Forelimb muscle (tissue), 1 donor: ENCODE measurements at regions not wholly inside any gene's neighbourhood (a gene's known extent, or its start where the extent isn't known, plus 50 kb on each side); places are given as distances from the start of the nearest gene placed in this dataset.
A peak's percentile ranks its signal among the peaks of the same experiment; 100 is the strongest.

Source experiments
- DNase-seq: peaks from one replicate; pipeline ENCODE4 v3.0.0-alpha.2; 2013; ENCODE audit warnings: low read depth

DNA sequence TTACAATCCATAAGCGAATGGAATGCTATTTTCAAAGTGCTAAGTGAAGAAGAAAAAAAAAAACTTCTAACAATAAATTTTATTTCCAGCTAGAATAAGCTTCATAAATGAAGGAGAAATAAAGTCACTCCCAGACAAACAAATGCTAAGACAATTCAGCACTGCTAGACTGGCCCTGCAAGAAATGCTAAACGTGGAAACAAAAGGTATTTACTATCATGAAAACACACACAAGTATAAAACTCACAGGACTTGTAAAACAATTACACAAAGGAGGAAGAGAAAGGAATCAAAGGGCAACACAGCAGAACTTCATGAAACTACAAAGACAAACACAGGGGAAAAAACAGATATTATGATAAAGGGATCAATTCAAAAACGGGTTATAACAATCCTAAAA lies 85.8 kb upstream of the NELL2 start:
- no peak for DNase-seq

DNA sequence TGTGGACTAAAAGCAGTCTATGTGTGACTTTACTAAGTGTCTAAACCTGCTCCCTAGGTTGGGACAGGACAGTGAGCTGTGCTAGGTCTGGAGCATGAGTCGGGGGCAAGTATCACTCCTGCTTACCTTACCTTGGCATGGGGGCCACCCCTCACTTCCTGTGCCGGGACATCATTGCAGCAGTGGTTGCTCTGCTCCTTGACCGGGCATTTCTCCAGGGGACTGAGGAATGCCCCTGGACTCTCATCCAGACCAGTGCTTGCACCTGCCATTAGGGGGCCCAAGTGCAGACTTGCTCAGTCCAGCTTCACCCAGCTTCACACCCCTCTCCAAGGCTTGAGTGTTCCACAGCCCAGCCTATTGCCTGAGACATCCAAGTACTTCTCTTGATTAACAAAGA lies 84.7 kb upstream of the NELL2 start:
- DNase-seq: no peak

DNA sequence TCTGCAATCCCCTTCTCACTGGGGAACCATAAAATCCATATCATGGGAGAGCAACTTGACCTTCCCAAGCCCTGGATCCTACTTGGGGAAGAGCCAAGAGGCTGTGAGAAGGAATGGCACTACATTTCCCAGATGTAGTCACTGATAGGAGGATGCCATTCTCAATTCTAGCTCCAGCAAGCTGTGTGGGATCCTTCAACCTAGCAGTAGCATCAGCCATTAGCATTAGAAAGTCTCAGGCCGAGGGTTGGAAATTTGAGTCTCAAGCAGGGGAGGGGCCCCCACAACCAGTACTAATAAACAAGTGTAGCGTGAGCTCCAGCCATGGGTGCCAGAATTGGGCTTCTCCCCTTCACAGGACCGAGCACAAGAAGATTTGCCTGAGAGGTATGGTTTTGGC lies 84.3 kb upstream of the NELL2 start:
- DNase-seq: no peak

DNA sequence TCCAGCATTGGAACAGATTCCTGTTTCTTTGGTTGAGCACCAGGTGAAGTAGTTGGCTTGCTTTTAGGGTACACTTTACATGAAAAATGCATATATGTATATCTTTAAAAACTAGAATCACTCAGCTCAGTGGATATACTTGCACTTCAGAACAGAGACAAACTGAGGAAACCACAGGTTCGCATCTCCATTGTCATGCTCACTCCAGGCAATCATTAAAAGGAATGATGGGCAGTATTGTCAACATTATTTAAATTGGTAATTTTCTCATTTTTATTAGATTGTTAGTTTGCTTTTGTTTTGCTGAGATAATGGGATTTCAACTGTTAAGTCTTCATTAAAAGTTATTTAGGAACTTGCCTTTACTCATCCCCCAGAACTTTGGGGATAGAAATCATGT lies 71.0 kb upstream of the NELL2 start:
- DNase-seq: no peak

DNA sequence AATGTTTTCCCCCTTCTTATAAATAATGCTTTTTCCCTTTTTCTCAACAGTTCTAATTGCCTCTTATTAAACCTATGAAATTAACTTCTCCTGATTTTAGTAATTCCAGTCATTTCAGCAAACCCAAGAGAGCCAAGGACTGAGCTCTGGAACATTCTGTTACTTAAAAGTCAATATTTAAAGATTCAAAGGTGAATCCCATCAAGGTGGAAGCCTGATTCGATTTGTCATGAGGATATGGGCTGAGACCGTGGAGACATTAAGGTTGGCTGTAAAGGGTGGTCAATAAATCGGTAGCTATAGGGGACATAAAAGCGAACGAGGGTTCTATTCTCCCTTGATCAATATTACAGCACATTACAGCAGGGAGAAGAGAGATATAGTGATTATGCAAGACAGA lies 66.6 kb upstream of the NELL2 start:
- DNase-seq: no peak

DNA sequence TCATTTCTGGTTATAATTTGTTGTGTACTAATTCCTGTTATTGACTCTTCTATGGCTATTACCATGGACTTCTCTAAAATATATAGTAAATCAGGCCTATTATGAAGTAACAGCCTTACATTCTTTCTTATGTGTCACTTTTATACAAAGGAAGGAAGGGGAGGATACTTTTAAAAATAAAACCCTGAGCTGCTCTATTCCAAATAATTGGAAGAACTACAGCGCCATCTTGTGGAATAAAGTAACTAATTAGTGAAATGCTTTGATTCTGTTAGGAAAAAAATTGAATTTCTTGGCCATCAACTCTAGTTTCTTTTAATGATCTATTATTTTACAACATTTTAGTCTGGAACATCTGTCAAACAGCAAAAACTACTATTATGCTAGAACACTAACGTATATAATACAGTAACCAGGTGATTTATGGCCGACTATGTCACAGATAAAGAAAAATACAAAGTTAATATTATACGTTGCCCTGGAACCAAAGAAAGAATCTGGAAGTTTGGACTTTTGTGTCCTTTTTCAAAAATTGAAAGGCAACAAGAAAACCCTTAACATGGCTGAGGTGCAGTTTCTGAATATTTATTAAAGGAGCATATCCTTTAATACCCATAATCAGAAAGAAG lies 55.0 kb upstream of the NELL2 start:
- DNase-seq: peak; percentile 11

DNA sequence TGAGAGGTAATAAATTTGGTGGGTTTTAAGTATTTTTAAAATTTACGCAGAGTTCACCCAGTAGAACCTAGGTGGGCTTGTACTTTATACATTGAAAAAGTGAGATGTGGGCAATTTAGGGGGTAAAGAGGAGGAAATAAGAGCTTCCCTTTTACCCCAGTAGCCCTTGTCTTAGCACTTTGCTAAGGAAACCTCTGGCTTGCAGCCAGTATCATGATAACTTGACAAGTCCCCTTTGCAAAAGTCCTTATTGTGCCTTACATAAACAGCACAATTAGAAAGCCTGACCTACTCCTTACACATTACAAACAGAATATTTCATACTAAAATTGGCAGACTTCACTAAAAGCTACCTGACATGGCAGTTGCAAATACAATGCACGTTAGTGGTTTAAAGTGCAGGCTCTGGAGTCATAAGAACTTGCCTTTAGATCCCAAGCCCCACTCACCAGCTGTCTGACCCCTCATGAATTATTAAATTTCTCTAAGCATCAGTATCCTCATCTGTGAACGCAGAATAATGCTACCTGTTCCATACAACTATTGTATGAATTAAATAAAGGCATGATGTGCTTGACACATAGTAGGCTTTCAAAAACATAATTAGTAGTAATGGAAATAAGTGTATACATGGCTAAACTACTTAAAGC lies 53.2 kb upstream of the NELL2 start:
- no peak for DNase-seq
